Parathyroid adenoma (tissue), 2 donors: ENCODE measurements at regions not wholly inside any gene's neighbourhood (a gene's known extent, or its start where the extent isn't known, plus 50 kb on each side); places are given as distances from the start of the nearest gene placed in this dataset.

Experiments
- H2AFZ ChIP-seq: fragments of 300-600 bp; sonication (generic); one replicate; pipeline ENCODE4 v1.7.0; 2017; ENCODE audit warnings: antibody characterized with exemption, mild to moderate bottlenecking
- H3K27ac ChIP-seq: fragments of 300-600 bp; sonication (generic); one replicate; pipeline ENCODE4 v1.7.0; 2017
- H3K27me3 ChIP-seq: fragments of 300-600 bp; sonication (generic); one replicate; pipeline ENCODE4 v1.7.0; 2017; ENCODE audit warnings: low read length; ENCODE audit not compliant: control insufficient read depth, insufficient read depth
- H3K36me3 ChIP-seq: fragments of 300-600 bp; sonication (generic); one replicate; pipeline ENCODE4 v1.7.0; 2017; ENCODE audit warnings: low read length; ENCODE audit not compliant: control insufficient read depth, insufficient read depth
- H3K4me1 ChIP-seq: fragments of 300-600 bp; sonication (generic); one replicate; pipeline ENCODE4 v1.7.0; 2017; ENCODE audit warnings: control low read depth
- H3K4me2 ChIP-seq: fragments of 300-600 bp; sonication (generic); one replicate; pipeline ENCODE4 v1.7.0; 2017; ENCODE audit warnings: low read length
- H3K4me3 ChIP-seq: fragments of 300-600 bp; sonication (generic); one replicate; pipeline ENCODE4 v1.7.0; 2017; ENCODE audit warnings: low read depth, low read length
- H3K79me2 ChIP-seq: fragments of 300-600 bp; sonication (generic); one replicate; pipeline ENCODE4 v1.7.0; 2017; ENCODE audit warnings: control low read depth
- H3K9ac ChIP-seq: fragments of 300-600 bp; sonication (generic); one replicate; pipeline ENCODE4 v1.7.0; 2017; ENCODE audit warnings: mild to moderate bottlenecking
- H3K9me3 ChIP-seq: fragments of 300-600 bp; sonication (generic); one replicate; pipeline ENCODE4 v1.7.0; 2017; ENCODE audit warnings: low read length; ENCODE audit not compliant: control insufficient read depth
- CTCF ChIP-seq: fragments of 300-600 bp; sonication (generic); IDR thresholded peaks from one replicate; pipeline ENCODE4 v1.7.0; 2017; ENCODE audit warnings: antibody characterized with exemption, mild to moderate bottlenecking
- donor health status: primary hyperparathyroidism.

- Histone ChIP-seq H3K9me3 (no peaks in the 10 kb centered on the region), H3K36me3 (no peaks in the 10 kb centered on the region), H3K79me2 (no peaks in the 10 kb centered on the region), H3K27ac (no peak overlapping the region), H3K27me3 (no peaks in the 10 kb centered on the region), H3K4me1 (no peaks in the 10 kb centered on the region), H3K4me2 (no peak overlapping the region), H2AFZ (no peak overlapping the region), H3K9ac (no peak overlapping the region), H3K4me3 (no peak overlapping the region)
- no peak for TF ChIP-seq CTCF
These were observed 344.8 kb upstream of the CCL2 start for GRCh38 chr17:33910200-33910857.

GRCh38 chr17:33914125-33914524, 341.0 kb upstream of the CCL2 start:
- Histone ChIP-seq H3K27me3 (no peaks in the 10 kb centered on the region), H3K9ac (no peak overlapping the region), H3K4me2 (no peak overlapping the region), H3K4me3 (no peak overlapping the region), H3K27ac (no peak overlapping the region), H3K4me1 (no peaks in the 10 kb centered on the region), H3K9me3 (no peaks in the 10 kb centered on the region), H2AFZ (no peak overlapping the region), H3K79me2 (no peaks in the 10 kb centered on the region), H3K36me3 (no peaks in the 10 kb centered on the region)
- no peak for TF ChIP-seq CTCF

DNA sequence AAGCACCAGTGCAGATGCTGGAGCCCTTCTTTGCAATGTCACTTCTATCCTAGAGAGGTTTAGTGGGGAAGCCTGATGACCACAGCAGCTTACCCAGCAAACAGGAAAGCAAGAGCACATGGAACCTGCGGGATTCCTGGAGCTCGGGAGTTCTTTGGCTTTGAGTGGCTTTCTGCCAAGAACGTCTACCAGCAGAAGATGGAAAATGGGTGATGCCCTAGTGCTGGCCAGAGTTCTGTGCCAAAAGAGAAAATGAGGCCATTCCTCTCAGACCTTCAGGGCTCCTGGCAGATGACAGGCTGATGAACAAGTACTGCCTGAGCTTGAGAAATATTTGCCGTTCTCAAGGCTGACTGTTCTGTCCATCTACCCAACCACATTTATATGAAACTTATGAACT, 332.1 kb upstream of the CCL2 start:
- H3K27me3 ChIP-seq = no peaks in the 10 kb centered on the region

DNA sequence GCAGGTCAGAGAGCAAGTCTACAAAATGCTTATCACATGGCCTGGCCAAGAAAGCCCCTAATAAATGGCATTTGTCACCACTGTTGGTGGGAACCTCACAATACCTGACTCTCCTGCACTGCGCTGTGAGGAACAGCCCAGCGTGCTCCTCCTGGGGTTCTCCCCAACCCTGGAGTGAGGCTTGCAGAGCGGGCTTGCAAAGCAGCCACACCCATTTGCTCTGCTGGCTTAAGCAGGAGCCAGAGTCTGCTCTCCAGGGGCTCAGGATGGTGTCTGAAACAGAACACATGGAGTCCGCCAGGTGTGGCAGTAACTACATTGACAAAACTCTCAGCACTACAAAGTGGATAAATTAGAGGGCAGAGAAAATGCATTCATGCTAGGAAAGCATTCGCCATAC, 331.0 kb upstream of the CCL2 start:
- no peak for TF ChIP-seq CTCF
- Histone ChIP-seq H3K4me2 (no peak overlapping the region), H3K79me2 (no peaks in the 10 kb centered on the region), H3K9me3 (no peaks in the 10 kb centered on the region), H3K4me3 (no peak overlapping the region), H3K4me1 (peaks cover 3% of the 10 kb centered on the region), H3K27me3 (no peaks in the 10 kb centered on the region), H2AFZ (no peak overlapping the region), H3K27ac (no peak overlapping the region), H3K9ac (no peak overlapping the region), H3K36me3 (no peaks in the 10 kb centered on the region)

More for the DNA sequence above, 332.1 kb upstream of the CCL2 start:
- H3K4me3 ChIP-seq = no peak overlapping the region
- H3K27ac ChIP-seq = no peak overlapping the region
- no peak overlapping the region for H2AFZ ChIP-seq
- no peaks in the 10 kb centered on the region for H3K36me3 ChIP-seq
- H3K9ac ChIP-seq = no peak overlapping the region
- H3K4me1 ChIP-seq = peaks cover 3% of the 10 kb centered on the region
- H3K79me2 ChIP-seq = no peaks in the 10 kb centered on the region
- TF ChIP-seq CTCF = no peak
- no peaks in the 10 kb centered on the region for H3K9me3 ChIP-seq
- H3K4me2 ChIP-seq = no peak overlapping the region

GRCh38 chr17:33925649-33926048, 329.4 kb upstream of the CCL2 start:
- no peak overlapping the region for H3K27ac ChIP-seq
- no peak overlapping the region for H3K4me3 ChIP-seq
- no peak for TF ChIP-seq CTCF
- H3K79me2 ChIP-seq = no peaks in the 10 kb centered on the region
- no peak overlapping the region for H3K4me2 ChIP-seq
- no peaks in the 10 kb centered on the region for H3K9me3 ChIP-seq
- no peaks in the 10 kb centered on the region for H3K27me3 ChIP-seq
- peaks cover 3% of the 10 kb centered on the region for H3K4me1 ChIP-seq
- no peaks in the 10 kb centered on the region for H3K36me3 ChIP-seq
- no peak overlapping the region for H2AFZ ChIP-seq
- H3K9ac ChIP-seq = no peak overlapping the region
